GM18909 (cell line): ENCODE measurements at regions not wholly inside any gene's neighbourhood (a gene's known extent, or its start where the extent isn't known, plus 50 kb on each side); places are given as distances from the start of the nearest gene placed in this dataset.

Experiments
- ATAC-seq: cut with Tn5 transposase; IDR thresholded peaks from one replicate; pipeline ENCODE4 v1.9.1; 2021; ENCODE audit warnings: mild to moderate bottlenecking; ENCODE audit not compliant: unreplicated experiment, poor library complexity

- no peak for ATAC-seq
Observed at GRCh38 chr4:107129076-107129475, 93.0 kb upstream of the DKK2 start.

DNA sequence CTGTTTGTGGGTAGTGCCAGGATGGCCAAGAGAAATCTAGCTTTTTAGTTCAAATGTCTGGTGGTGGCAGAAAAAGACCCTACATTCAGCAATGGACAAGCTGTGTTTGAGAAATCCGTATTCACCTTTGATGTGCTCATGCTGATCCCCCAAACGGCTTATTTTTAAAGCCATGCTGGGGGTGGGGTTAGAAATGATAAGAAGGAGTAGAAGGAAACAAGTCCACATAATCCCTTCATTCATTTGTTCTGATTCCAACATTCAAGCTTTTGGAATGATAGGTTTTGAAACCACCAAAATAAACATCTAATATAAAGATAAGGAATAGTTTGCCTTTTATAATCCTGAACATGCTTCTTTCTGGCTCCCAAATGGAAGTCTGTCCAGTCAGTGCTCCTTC lies 92.0 kb upstream of the DKK2 start:
- no peak for ATAC-seq

DNA sequence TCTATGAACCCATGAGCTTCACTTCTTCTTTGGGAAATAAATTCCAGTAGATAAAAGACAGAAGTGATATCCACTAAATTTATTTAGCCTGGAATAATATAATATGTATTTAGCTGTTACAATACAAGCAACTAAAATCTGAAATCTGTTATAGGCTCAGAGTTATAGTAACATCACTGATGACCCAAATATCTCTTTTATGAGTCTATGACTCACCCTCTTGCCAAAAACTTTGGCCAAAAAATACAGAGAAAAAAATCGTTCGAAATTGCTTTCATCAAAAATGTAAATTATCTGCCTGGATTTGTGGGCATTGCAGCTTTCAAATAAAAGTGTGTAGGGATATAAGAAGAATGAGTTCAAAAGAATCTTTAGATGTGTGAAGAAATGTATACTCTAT lies 89.4 kb upstream of the DKK2 start:
- no peak for ATAC-seq

GRCh38 chr4:107122736-107123135 lies 86.6 kb upstream of the DKK2 start:
- ATAC-seq: no peak

DNA sequence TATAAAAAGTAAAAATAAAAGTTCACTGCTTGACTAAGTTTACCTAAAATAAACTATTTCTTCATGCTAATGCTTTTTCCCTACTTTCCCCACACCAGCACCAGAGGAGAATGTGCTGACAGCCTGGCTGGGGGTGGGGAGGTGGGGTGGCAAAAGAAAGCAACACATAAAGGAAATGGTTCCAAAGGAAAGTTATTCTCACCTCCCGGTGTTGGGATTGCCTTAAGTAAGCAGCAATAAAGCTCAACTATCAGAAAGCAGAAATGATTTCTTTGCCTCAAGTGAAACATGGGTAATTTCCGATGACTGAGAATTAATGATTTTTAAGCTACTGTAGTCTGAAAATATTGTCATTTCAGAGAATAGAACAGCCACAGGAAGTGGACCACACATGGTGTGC lies 84.5 kb upstream of the DKK2 start:
- ATAC-seq: no peak

DNA sequence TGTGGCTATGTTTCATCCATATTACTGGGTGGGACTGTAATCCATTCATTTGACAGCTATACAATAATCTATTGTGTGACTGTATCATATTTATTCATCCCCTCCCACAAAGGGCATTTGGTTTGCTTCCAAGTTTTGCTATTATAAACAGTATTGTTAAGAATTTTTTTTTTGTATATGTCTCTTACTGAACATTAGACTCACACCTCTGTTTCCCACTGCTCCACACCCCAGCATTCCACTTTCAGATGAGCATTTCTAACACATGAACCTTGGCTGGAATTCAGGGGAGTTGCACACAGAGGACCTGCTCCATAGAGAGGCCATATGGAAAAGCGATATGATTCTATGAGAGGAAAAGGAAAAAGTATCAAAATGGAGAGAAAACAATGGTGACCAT lies 81.6 kb upstream of the DKK2 start:
- no peak for ATAC-seq

DNA sequence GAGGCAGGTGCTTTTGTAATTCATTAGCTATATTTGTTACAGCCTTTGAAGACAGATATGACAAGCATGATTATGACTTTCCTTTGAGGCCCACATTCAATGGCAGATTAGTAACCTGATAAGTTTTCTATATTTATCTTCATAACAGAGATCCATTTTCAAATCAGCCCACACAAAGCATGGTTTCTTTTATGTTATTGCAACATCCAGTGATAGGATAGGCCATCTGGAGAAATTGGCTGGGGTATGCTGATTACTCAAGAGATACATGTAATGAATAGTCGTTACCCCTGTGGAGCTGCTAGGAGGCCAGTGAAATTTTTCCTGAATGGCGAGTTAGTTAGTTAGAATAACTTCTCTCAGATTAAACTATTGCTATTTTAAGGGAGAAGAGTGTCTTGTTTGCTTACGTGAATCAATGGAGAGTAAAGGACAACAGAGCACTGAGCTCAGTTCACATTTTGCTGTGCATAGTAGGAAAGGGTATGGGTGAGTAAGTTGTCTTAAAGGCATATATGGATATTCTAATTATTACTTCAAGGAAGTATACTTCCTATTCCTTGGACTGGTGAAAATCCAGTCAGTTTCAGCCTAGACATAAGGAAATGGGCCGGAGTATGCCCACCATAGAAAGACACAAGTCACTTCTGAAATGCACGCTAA lies 79.2 kb upstream of the DKK2 start:
- ATAC-seq: no peak

DNA sequence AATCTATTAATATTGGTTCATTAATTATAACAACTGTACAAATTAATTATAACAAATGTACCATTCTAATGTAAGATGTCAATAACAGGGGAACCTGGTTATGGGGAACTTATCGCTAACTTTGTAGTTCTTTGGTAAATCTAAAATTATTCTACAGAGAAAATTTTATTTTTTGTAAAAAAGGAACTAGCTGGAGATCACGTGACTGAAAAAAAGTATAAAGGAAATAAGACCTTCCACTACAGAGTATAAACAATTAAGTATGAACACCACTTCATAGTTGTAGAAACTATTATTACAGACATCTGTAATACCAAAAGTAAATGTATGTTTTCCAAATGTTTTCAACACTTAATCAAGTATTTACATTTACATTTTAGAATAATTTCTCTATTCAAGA lies 77.9 kb upstream of the DKK2 start:
- ATAC-seq: no peak

- ATAC-seq: no peak
Observed at GRCh38 chr4:107098401-107098800, 62.3 kb upstream of the DKK2 start.

GRCh38 chr4:107094976-107095375 lies 58.9 kb upstream of the DKK2 start:
- ATAC-seq: no peak

- no peak for ATAC-seq
Observed at GRCh38 chr4:107094332-107094731, 58.2 kb upstream of the DKK2 start.
